NCI-H2029 treated with DMSO at 0.1 percent for 48 hours (cell line): ENCODE measurements at regions not wholly inside any gene's neighbourhood (a gene's known extent, or its start where the extent isn't known, plus 50 kb on each side); places are given as distances from the start of the nearest gene placed in this dataset.

Source experiments
- DNase-seq: peaks from one replicate; lab custom pipeline; 2025; lab: John Stamatoyannopoulos, UW

DNA sequence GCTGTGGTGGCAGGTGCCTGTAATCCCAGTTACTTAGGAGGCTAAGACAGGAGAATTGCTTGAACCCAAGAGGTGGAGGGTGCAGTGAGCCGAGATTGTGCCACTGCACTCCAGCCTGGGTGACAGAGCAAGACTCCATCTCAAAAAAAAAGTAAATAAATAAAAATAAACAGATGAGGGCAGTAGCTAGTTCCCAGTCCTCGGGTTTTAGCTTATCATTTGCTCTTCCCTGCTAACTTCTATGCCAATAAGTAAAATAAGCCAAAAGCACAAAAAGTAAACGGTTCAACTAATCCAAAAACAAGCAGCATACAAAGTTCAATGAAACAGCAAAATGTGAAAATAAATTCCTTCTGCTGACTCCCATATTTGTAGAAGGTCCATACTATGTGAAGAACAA lies 133.0 kb upstream of the TMCC3 start:
- no peak for DNase-seq

DNA sequence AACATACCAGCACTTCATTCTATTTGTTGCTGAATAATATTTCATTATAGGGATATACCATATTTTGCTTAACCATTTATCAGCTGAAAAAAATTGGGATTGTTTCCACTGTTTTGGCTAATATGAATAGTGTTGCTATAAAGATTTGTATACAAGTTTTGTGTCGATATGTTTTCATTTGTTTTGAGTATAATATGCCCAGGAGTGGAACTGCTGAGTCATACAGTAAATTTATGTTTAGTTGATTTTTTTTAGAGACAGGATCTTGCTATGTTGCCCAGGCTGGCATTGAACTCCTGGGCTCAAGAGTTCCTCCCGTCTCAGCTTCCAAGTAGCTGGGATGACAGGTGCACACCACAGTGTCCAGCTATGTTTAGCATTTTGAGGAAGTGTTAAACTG lies 131.5 kb upstream of the TMCC3 start:
- no peak for DNase-seq

DNA sequence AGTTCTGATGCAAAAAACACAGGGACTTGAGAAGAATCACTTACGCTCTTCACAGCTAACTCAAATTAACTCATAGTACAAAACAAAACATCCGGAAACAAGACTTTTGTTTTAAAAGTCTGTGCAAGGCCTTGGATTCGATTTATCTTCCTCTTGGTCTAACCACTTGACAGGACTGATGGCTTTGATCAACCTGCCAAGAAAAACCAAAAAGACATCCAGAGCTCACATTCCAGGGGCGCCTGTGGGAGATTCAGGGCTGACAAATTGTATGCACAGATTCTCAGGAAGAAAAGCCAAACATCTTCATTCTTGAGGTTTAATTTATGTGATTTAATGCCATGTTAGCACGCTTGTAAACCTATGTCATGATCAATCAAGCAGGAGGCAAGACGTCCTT lies 129.1 kb upstream of the TMCC3 start:
- DNase-seq = no peak

DNA sequence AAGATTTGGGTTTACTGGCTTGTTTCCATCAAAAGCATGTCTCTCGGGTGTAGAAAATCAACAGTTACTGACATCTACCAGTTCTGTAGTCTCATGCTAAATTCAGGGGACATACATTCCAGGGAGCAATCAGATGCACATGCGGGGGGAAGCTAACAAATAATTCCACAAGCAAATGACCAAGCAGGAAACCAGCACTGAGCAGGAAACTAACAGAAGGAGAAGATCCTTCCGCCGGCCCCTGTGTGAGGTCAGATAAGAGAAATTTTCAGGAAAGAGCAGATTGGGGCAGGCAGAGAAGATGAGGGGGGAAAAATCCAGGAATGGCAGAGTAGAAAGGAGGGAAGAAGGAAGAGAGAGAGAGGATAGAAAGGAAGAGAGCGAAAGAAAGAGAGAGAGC lies 127.6 kb upstream of the TMCC3 start:
- no peak for DNase-seq

DNA sequence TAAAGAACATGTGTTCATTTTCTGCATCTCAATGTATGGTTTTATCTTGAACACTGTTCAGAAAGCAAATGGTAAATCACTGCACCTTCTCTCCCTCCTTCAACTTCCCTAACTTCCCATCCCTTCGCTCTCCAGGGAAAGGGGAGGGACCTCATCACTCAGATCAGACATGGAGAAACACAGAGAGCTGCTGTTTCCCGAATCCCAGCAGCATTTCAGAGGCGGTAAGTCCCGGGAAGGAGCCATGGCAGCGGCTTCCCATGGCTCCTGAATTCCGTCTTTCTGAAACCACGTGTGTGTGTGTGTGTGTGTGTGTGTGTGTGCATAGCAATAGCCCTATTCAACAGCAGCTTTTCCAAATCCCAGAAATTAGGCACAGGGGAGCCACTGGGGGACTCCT lies 125.4 kb upstream of the TMCC3 start:
- DNase-seq = no peak

DNA sequence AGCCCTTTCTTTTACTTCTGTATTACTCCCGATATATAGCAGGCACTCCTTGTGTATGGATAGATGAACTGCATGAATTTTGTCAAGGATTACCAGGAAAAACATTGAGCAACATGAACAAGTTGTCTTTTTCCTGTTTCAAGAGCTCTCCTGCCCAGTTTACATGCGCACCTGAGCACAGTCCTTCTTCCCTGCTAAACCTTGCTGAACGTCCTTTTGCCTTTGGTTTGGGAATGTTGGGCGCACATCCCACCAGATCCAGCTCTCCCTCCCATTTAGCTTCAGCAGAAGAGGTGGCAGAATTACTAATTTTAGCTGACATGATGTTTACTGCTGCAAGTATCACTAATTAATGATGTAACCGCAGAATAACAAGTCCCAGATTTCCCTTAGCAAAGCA lies 121.4 kb upstream of the TMCC3 start:
- no peak for DNase-seq

DNA sequence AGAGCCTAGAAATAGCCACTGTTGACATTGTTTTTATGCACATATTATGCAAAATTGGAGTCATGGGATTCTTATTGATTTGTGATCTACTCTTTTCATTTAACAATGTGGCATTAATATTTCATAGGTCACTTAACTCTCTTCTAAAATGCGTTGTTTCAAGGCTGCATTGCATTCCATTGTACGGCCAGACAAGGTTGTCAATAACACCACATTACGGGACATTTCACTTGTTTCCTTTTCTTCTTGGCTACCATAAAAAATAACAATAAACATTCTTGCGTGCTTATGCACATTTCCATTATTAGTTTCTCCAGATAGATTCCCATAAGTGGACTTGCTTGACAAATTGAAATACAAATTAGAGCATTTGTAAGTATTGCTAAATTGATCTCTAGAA lies 120.8 kb upstream of the TMCC3 start:
- no peak for DNase-seq

DNA sequence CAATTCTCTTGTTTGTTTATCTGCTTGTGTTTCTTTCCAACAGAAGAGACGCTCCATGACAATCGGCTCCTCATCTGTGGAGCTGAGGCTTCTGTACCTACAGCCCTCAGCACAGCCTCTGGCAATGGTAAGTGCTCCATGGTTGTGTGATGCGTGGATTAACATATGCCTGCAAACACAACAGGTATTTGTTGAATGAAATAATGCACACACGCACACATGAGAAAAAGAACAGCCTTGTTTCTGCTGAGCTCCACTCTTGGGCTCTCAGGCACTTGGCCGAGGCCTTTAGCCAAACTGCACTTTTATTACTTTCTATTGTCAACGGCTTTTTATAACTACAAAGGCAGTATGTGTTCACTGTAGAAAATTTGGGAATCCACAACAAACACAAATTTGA lies 120.4 kb upstream of the TMCC3 start:
- DNase-seq = no peak

DNA sequence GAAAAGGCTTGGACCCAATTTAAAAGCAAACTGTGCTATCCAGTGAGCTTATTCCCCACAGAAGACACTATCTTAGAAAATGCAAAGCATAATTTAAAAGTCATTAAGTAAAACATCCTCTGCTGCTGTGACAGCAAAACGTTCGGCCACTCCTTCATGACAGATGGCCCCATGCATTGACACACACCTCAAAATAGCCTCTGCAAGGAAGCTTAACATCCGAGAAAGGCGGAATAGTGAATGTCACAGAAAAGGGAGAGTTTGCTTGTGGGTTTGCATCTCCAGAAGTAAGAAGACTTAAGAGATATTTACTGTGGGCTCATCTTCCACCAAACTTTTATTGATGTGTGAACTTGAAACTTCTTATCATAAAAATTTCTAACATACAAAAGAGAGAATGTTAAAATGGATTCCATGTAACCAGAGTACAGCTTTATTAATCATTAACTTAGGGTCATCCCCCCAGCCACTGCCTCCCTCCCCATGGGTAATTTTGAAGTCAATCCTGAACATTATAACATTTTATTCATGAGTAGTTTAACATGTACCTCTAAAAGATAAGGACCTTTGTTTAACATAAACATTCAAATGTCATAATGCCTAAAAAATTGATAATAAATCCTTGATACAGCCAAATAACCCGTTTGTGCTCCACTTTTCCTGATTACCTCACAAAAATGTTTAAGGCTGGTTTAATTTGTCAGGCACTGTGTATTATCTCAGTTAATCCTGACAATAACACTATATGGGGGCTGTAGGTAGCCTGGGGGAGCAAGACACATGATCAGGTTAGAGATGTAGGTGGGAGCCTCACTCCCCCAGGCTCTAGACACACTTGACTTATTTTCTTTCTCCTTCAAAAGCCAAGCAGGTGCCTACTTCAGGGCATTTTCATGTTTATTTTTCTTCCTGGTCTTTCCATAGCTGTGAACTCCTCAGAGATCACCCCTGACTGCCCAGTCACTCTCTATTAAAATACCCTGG lies 119.7 kb upstream of the TMCC3 start:
- DNase-seq = no peak

DNA sequence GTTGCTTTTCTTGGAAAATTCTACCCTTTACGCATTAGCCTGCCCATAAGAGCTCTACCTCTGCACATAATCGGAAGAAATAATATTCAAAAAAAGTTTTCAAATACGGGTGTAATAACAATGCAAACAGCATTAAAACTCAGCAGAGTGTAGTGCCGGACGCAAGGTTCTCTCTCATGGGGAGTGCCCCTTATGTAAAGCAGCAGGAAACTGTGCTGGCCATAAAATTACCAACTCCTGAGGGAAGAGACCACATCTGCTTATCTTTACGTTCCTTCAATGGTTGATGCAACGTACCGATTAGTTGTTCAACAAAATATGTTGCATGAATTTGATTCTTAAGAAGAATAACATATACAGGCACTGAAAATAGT lies 118.7 kb upstream of the TMCC3 start:
- no peak for DNase-seq

DNA sequence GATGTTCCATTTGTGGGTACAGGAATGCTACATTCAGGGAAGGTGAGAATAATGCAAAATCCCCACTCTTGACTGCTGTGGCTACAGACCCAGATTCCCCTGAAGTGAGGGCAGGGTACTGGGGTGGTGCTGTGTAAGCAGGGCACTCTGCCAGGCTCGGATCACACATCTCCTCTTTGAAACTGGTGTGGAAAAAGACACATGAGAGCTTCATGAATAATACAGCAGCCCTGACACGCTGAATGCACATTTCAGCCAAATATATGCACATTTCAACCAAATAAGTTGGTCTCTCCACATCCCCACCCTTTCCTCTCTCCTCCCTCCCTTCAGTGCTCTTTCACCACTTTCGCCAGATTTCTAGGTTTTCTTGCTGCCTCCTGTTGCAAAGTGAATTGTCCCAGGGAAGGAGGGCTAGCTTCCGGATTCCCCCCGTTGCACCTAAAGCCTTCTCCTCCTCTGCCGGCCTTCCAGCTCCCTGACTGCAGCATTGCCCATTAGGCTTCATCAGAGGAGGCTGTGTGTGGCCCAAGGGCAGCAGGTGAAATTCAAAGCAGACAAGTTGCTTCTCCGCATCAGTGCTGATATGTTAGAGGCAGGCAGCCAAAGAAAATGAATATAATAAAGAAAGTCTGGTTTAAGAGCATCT lies 118.2 kb upstream of the TMCC3 start:
- DNase-seq = no peak

DNA sequence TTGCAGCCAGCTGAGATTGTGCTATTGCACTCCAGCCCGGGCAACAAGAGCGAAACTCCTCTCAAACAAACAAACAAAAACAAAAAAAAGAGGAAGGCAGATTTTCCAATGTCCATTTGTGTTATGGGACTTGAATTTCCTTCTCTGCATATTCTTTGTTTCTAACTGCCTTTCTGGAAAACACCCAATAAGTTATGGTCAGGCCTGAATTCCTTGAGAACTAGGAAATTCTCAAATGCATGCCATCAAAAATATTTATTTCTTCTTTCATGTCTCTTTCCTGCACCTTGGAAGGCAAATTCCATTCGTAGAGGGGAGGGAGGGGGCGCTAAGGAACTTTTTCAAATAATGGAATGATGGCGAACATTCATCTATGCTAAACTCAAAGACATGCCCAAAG lies 117.6 kb upstream of the TMCC3 start:
- DNase-seq = no peak

DNA sequence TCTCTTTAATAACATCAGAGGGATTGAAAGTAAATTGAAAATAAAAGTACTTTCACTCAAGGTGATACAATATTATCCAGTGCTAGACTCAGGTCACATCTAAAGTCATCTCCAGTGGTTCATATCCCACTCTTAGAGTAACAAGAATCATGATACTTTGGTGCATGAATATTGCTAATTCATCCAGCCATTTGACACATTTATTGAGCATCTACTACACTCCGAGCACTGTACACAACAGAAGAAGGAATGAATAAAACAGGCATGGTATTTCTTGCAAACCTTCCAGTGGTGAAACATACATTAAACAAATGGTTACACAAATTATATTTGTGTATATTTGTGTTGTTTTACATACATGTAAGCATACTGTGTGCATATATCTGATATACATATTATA lies 116.0 kb upstream of the TMCC3 start:
- DNase-seq = no peak

DNA sequence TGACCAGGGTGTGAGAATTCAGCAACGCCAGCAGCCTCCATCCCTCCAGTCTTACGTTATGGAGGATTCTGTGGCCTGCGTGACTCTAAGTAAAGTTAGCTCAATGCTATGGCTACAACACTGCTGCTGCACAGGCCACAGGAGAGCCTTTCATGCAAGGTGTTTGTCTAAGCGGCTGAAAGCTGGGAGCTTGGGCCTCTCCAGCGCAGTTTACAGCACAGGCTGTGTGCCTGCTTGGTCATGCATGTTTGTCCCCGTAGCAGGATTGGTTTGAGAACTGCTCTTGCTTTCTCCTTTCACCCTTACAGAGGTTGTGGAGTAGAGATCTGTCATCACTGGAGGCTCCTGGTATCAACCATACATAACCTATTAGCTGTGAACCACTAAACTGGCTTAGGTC lies 113.1 kb upstream of the TMCC3 start:
- no peak for DNase-seq

DNA sequence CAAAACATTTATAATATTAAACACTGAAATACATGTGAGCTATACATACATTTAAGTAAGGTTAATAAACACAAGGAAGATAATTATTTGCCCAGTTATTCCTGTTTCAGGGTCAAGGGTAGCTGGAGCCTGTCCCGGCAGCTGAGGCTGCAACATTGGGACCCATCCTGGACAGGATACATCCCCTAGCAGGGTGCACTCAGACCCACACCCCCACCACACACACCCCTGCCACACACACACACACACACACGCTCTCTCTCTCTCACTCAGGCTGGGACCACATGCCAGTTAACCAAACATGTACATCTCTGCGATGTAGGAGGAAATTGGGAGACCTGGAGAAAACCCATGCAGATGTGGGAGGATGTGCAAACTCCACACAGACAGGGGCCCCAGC lies 112.6 kb upstream of the TMCC3 start:
- DNase-seq = no peak

DNA sequence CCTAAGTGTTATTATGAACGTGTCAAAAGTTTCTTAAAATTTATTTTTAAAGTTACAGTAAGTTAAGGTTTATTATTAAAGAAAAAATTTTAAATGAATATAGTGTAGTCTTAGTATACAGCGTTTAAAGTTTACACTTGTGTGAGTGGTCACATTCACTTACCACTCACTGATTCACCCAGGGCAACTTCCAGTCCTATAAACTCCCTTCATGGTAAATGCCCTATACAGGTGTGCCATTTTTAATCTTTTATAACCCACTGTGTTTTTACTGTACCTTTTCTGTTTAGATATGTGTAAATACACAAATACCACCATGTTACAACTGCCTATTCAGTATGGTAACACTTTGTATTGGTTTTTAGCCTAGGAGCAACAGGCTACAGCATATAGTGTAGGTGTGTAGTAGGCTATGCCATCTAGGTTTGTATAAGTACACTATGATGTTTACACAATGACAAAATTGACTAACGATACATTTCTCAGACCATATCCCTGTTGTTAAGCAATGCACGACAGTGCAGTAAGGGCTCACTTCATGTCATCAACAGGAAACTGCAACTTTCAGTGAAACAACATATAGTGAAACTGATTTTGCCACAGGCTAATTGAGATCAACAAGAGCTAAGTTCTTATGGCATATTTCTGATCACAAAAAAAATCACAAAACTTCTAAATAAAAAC lies 112.0 kb upstream of the TMCC3 start:
- no peak for DNase-seq

DNA sequence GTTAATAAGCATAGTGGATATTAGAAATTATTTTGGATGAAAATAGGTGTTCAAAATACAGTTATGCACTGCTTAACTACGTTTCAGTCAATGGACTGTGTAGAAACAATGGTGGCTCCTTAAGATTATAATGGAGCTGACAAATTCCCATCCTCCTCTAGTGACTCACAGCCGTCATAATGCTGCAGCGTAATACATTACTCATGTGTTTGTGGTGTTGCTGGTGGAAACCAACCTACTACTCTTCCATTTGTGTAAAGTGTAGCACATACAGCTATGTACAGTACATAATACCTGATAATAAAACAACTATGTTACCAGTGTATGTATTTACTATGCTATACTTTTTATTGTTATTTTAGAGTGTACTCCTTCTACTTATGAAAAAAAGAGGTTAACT lies 111.2 kb upstream of the TMCC3 start:
- DNase-seq = no peak

DNA sequence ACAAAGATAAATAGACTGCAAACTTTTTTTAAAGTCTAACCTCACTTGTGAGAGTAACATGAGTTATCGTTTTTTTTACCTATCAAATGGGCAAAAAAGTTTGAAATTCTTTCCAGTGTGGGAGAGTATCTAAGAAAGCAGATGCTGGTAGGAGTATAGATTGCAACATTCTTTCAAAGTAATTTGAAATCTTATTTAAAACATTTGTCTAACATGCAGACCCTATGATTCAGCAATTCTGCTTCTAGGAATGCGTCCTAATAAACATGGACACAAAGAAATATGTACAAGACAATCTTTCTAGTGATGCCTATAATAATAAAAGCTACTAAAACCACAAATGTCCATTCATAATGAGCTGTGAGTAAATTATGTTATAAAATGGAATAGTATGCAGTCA lies 110.4 kb upstream of the TMCC3 start:
- no peak for DNase-seq

DNA sequence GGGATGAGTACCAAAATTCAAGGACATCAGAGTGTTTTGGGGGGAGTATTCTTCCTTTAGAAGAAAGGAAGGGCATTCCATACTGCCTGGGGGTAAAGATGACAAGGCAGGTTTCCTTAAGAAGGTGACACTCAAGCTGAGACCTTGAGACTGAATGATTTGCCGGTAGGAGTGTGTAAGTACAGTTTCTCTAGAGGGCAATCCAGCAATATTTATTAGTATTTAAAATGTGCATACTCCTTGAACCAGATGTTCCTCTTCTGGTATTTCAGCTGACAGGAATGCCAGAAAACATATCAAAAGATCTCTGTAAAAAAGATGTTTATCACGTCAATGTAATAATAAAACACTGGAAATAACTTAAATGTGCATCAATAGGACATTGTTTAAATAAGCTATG lies 106.4 kb upstream of the TMCC3 start:
- DNase-seq = no peak

DNA sequence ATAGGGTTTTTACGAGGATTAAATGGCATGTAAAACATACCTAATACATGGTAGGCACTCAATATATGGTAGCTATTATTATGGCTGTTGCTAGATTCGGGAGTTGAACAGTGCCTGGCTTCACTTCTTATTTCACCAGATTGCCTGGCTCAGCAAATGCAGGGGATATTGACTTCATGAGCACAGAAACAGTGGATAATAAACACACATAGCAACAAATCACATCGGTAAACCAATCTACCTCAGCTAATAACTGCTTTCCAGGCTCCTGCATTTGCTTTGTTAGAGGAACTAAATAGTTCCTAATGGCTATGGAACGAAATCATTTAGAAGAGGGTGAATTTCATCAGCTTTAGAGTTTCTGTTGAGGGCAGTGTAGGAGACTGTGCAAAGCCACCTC lies 105.2 kb upstream of the TMCC3 start:
- no peak for DNase-seq

DNA sequence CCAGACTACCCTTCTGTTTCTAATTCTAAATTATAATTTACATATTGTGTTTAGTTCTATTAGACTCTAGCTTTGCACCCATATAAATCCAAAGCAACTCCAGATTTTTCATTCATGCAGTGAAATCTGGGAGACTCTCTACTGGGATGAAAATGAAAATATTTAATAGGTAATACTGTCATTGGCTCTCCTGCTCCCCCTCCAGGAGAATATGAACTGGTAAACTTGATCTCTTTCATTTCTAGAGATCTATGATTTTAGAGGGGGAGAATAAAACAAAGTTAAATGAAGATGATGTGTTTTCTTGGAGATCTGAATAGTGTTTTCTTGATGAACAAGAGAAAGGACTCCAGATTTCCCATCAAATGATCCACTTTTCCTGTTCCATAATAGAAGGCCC lies 104.3 kb upstream of the TMCC3 start:
- DNase-seq = no peak

DNA sequence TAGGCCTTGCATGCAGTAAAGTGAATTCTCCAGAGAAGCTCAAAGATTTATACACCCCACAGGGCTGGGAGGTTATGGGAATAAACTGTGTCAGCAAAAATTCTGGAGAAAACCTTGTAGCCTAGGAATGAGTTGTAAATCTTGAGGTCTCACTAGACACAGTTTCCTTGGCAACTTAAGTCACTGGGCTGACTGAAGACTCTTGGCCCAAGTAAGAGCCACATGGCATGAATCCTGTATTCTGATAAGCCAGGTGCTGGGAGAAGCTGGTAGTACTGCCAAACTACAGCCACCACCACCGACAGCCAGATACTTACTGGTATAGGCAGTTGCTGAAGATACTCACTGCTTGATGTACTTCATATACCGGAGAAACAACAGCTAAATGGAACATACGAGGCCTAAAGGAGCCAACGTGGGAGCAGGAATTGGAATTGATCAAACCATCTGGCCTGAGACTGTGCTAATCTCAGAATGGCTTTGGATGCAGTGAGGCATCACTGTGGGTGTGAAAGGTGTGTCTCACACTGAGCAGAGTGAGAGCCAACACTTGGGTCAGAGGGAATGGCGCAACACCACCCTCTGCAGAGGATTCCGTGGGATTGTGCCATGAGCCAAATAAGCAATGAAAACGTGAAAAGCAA lies 102.8 kb upstream of the TMCC3 start:
- DNase-seq = no peak

DNA sequence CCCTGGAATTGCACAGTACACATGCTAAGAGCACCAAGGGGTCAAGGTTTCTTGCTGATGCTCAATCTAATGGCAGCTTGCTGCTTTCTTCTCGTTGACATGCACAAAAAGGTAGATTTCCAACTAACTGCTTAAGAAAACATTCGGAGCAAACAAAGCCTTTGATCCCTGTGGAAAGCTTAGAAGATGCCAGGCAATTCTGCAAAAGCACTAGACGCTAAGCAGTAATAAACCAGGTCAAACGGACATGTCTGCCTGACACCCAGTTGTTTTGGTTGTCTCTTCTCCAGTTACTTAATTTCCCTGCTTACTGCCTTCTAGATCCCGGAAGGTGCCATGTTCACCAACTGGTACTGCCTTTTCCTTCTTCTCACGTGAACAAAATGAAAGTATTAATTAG lies 100.5 kb upstream of the TMCC3 start:
- DNase-seq = no peak
